Brain pericyte (primary cell): ENCODE measurements at regions not wholly inside any gene's neighbourhood (a gene's known extent, or its start where the extent isn't known, plus 50 kb on each side); places are given as distances from the start of the nearest gene placed in this dataset.
A peak's percentile ranks its signal among the peaks of the same experiment; 100 is the strongest.

Source experiments
- DNase-seq: peaks from one replicate; pipeline ENCODE4 v3.0.0-alpha.2; 2012; ENCODE audit warnings: low read depth, low spot score

GRCh38 chr2:199707593-199708185 lies 143.3 kb downstream of the FTCDNL1 start:
- DNase-seq, result no peak

GRCh38 chr2:199705538-199705937 lies 145.5 kb downstream of the FTCDNL1 start:
- no peak for DNase-seq

- no peak for DNase-seq
Observed at GRCh38 chr2:199704358-199705238, 146.4 kb downstream of the FTCDNL1 start.

GRCh38 chr2:199703199-199703598 lies 147.8 kb downstream of the FTCDNL1 start:
- DNase-seq, result no peak

- no peak for DNase-seq
Observed at GRCh38 chr2:199697469-199697868, 153.5 kb downstream of the FTCDNL1 start.

- DNase-seq, result no peak
Observed at GRCh38 chr2:199696048-199696447, 154.9 kb downstream of the FTCDNL1 start.

GRCh38 chr2:199693861-199694260 lies 157.1 kb downstream of the FTCDNL1 start:
- DNase-seq, result no peak

- DNase-seq, result no peak
Observed at GRCh38 chr2:199692489-199692888, 158.5 kb downstream of the FTCDNL1 start.

GRCh38 chr2:199690225-199690624 lies 160.8 kb downstream of the FTCDNL1 start:
- DNase-seq, result no peak

- no peak for DNase-seq
Observed at GRCh38 chr2:199685669-199686068, 165.3 kb downstream of the FTCDNL1 start.

GRCh38 chr2:199684832-199685231 lies 166.2 kb downstream of the FTCDNL1 start:
- DNase-seq, result no peak

- DNase-seq, result no peak
Observed at GRCh38 chr2:199684168-199684567, 166.8 kb downstream of the FTCDNL1 start.

- no peak for DNase-seq
Observed at GRCh38 chr2:199682001-199682400, 169.0 kb downstream of the FTCDNL1 start.

- DNase-seq, result no peak
Observed at GRCh38 chr2:199680482-199680881, 170.5 kb downstream of the FTCDNL1 start.

- DNase-seq, result no peak
Observed at GRCh38 chr2:199679883-199680282, 171.1 kb downstream of the FTCDNL1 start.

GRCh38 chr2:199677881-199678280 lies 173.1 kb downstream of the FTCDNL1 start:
- no peak for DNase-seq

- no peak for DNase-seq
Observed at GRCh38 chr2:199668645-199669044, 182.3 kb downstream of the FTCDNL1 start.

GRCh38 chr2:199663157-199663556 lies 187.8 kb downstream of the FTCDNL1 start:
- DNase-seq, result no peak

GRCh38 chr2:199662255-199662654 lies 188.7 kb downstream of the FTCDNL1 start:
- DNase-seq, result peak; percentile 22

GRCh38 chr2:199660167-199660566 lies 190.8 kb downstream of the FTCDNL1 start:
- no peak for DNase-seq

GRCh38 chr2:199659207-199659606 lies 191.8 kb downstream of the FTCDNL1 start:
- DNase-seq, result no peak

- no peak for DNase-seq
Observed at GRCh38 chr2:199646439-199646838, 188.7 kb upstream of the SATB2 start.

GRCh38 chr2:199631129-199631528 lies 173.4 kb upstream of the SATB2 start:
- DNase-seq, result no peak
